ENCODE measurements at regions not wholly inside any gene's neighbourhood (a gene's known extent, or its start where the extent isn't known, plus 50 kb on each side); places are given as distances from the start of the nearest gene placed in this dataset.

- in situ Hi-C loops (cut with MboI; ENCODE audit: low sequenced_read_pairs) = loop anchor here (10.0 kb wide), 1 partner anchor 916 kb away; no protein-coding TSS in a partner anchor
These were observed 59.4 kb upstream of the PAX7 start for GRCh38 chr1:18571275-18571674.

More at GRCh38 chr1:18571275-18571674, 59.4 kb upstream of the PAX7 start:
- Histone ChIP-seq H3K4ac (ENCODE audit: low read depth, low read length) (no peak overlapping the region), H3K9ac (ENCODE audit: low read depth, low read length) (no peak overlapping the region), H3K36me3 (ENCODE audit: control insufficient read depth, insufficient read depth, low read length) (no peaks in the 10 kb centered on the region), H2BK120ac (ENCODE audit: low read depth, low read length) (no peak overlapping the region), H2AFZ (replicated peaks; ENCODE audit: low read length, poor library complexity) (no peak overlapping the region), H2AK9ac (replicated peaks; ENCODE audit: low read depth, low read length, poor library complexity) (no peak overlapping the region), H2BK20ac (ENCODE audit: low read depth, low read length) (no peak overlapping the region), H3K56ac (ENCODE audit: extremely low read depth, insufficient read depth, low read length) (no peak overlapping the region), H3K4me2 (ENCODE audit: low read depth, low read length) (no peak overlapping the region), H3K23ac (ENCODE audit: low read depth, low read length) (no peak overlapping the region), H3K4me3 (ENCODE audit: insufficient read depth, low read depth, low read length) (no peak overlapping the region), H2BK15ac (ENCODE audit: low read depth, low read length) (no peak overlapping the region), H3K79me1 (ENCODE audit: low read depth in 1 of 2, low read length in 2 of 2) (no peaks in the 10 kb centered on the region), H4K20me1 (ENCODE audit: insufficient read depth, low read length) (no peaks in the 10 kb centered on the region), H4K8ac (ENCODE audit: low read depth in 2 of 2, low read length in 2 of 2) (no peak overlapping the region), H4K5ac (ENCODE audit: low read depth, low read length) (no peak overlapping the region), H3K27me3 (ENCODE audit: control insufficient read depth, insufficient read depth, low read length) (no peaks in the 10 kb centered on the region; the same call in 1 of the 2 replicates), H3K9me3 (ENCODE audit: control insufficient read depth, insufficient read depth, low read length) (no peaks in the 10 kb centered on the region), H3K4me1 (ENCODE audit: control insufficient read depth, insufficient read depth, low read length) (no peaks in the 10 kb centered on the region), H4K91ac (ENCODE audit: insufficient read depth, low read depth, low read length) (no peak overlapping the region), H3K14ac (replicated peaks; ENCODE audit: low read depth, low read length) (no peak overlapping the region), H3K18ac (ENCODE audit: low read depth, low read length) (no peak overlapping the region), H2AK5ac (ENCODE audit: low read depth, low read length) (no peak overlapping the region), H3K27ac (ENCODE audit: insufficient read depth, low read length) (no peak overlapping the region), H2BK5ac (ENCODE audit: low read depth, low read length, poor library complexity, severe bottlenecking) (no peak overlapping the region), H3K9me1 (ENCODE audit: insufficient read depth, low read length) (no peaks in the 10 kb centered on the region)
- ChIA-PET CTCF (no interaction called here), POLR2A (ENCODE audit: unreplicated experiment) (no interaction called here)
- ATAC-seq (ENCODE audit: low read depth) = no peak
- 20% methylated on average over 1 of the region's 10 CpGs; no CpG with 5 or more reads in 1 of the 2 experiments for WGBS, 2 experiments (ENCODE audit: extremely low coverage in 2 of 2, insufficient read length in 1 of 2)
- no peak for DNase-seq
- TF ChIP-seq CTCF (conservative IDR thresholded peaks at IDR 0.05; ENCODE audit: low read depth, low read length) (no peak), NFE2L2 (IDR thresholded peaks at IDR 0.05; ENCODE audit: low read depth, low read length) (no peak), ELK1 (IDR thresholded peaks at IDR 0.05; ENCODE audit: borderline replicate concordance, low read depth, low read length) (no peak), MXI1 (IDR thresholded peaks at IDR 0.05; ENCODE audit: borderline replicate concordance, low read depth, low read length) (no peak), RCOR1 (IDR thresholded peaks at IDR 0.05; ENCODE audit: insufficient replicate concordance, low read length) (no peak), BHLHE40 (IDR thresholded peaks at IDR 0.05; ENCODE audit: low read depth, low read length) (no peak), POLR2A (IDR thresholded peaks at IDR 0.05; ENCODE audit: low read depth, low read length) (no peak), MAZ (IDR thresholded peaks at IDR 0.05; ENCODE audit: borderline replicate concordance, low read depth, low read length) (no peak), FOS (IDR thresholded peaks at IDR 0.05; ENCODE audit: low read depth, low read length) (no peak), RFX5 (IDR thresholded peaks at IDR 0.05; ENCODE audit: low read depth, low read length) (no peak), USF2 (IDR thresholded peaks at IDR 0.05; ENCODE audit: low read depth, low read length) (no peak), CEBPB (IDR thresholded peaks at IDR 0.05; ENCODE audit: low read depth, low read length) (no peak)
- intact Hi-C loops (cut with micrococcal nuclease) = no loop called here
- BruUV-seq (replicated peaks) = no TSS peak
- dilution Hi-C loops (cut with HindIII; ENCODE audit: low sequenced_read_pairs, unreplicated experiment) = no loop called here
